T-helper 2 cell treated with Interferon-gamma antibody and Interleukin-4, amounts not matched to agents 100 ng/mL and 5 ng/mL, for 36 hours (primary cell): ENCODE measurements at regions not wholly inside any gene's neighbourhood (a gene's known extent, or its start where the extent isn't known, plus 50 kb on each side); places are given as distances from the start of the nearest gene placed in this dataset.
"Not testable (repeated sequence)": the region's sequence is repeated elsewhere in the genome, so short reads cannot be mapped to it uniquely, and the experiment has no call there.

Experiments used
- intact Hi-C: fragments of 100-400 bp; cut with micrococcal nuclease; formaldehyde crosslinking; loops from one replicate; pipeline ENCODE4 v1.15.1; 2023

GRCh38 chr6:164741938-164742451 lies 567.4 kb downstream of the C6orf118 start:
- intact Hi-C loops = no loop called here

- intact Hi-C loops = not testable (repeated sequence)
Observed at GRCh38 chr6:164736090-164736489, 573.3 kb downstream of the C6orf118 start.

GRCh38 chr6:164731539-164731938 lies 577.9 kb downstream of the C6orf118 start:
- intact Hi-C loops = no loop called here

GRCh38 chr6:164721460-164721859 lies 587.9 kb downstream of the C6orf118 start:
- intact Hi-C loops = no loop called here

GRCh38 chr6:164700497-164700896 lies 608.9 kb downstream of the C6orf118 start:
- intact Hi-C loops = no loop called here

GRCh38 chr6:164695896-164696295 lies 613.5 kb downstream of the C6orf118 start:
- intact Hi-C loops = no loop called here

GRCh38 chr6:164694386-164694785 lies 615.0 kb downstream of the C6orf118 start:
- intact Hi-C loops = no loop called here

GRCh38 chr6:164693944-164694343 lies 615.5 kb downstream of the C6orf118 start:
- intact Hi-C loops = no loop called here

- intact Hi-C loops = no loop called here
Observed at GRCh38 chr6:164692772-164693510, 616.5 kb downstream of the C6orf118 start.

GRCh38 chr6:164690702-164691500 lies 618.5 kb downstream of the C6orf118 start:
- intact Hi-C loops = no loop called here

- intact Hi-C loops = no loop called here
Observed at GRCh38 chr6:164690241-164690640, 619.2 kb downstream of the C6orf118 start.

- intact Hi-C loops = no loop called here
Observed at GRCh38 chr6:164665328-164665727, 644.1 kb downstream of the C6orf118 start.

GRCh38 chr6:164663634-164664033 lies 645.8 kb downstream of the C6orf118 start:
- intact Hi-C loops = no loop called here

GRCh38 chr6:164661716-164662115 lies 647.7 kb downstream of the C6orf118 start:
- intact Hi-C loops = no loop called here

GRCh38 chr6:164660781-164661180 lies 648.6 kb downstream of the C6orf118 start:
- intact Hi-C loops = no loop called here

GRCh38 chr6:164640956-164641355 lies 668.4 kb downstream of the C6orf118 start:
- intact Hi-C loops = no loop called here

- intact Hi-C loops = no loop called here
Observed at GRCh38 chr6:164628302-164628931, 681.0 kb downstream of the C6orf118 start.

- intact Hi-C loops = no loop called here
Observed at GRCh38 chr6:164616917-164617524, 692.4 kb downstream of the C6orf118 start.

GRCh38 chr6:164612751-164613150 lies 696.7 kb downstream of the C6orf118 start:
- intact Hi-C loops = no loop called here

- intact Hi-C loops = not testable (repeated sequence)
Observed at GRCh38 chr6:164610859-164611258, 698.5 kb downstream of the C6orf118 start.

GRCh38 chr6:164602415-164602814 lies 707.0 kb downstream of the C6orf118 start:
- intact Hi-C loops = not testable (repeated sequence)
